WTC11 (cell line): ENCODE measurements at regions not wholly inside any gene's neighbourhood (a gene's known extent, or its start where the extent isn't known, plus 50 kb on each side); places are given as distances from the start of the nearest gene placed in this dataset.

Source experiments
- ATAC-seq: fragments of 200-7000 bp; cut with Tn5 transposase; 2 replicates; pipeline ENCODE4 v1.10.0; 2021; ENCODE audit warnings: mild to moderate bottlenecking, moderate library complexity
- CTCF ChIA-PET: fragments of 300-600 bp; sonication (Branson Sonifier 250); formaldehyde crosslinking; loops from one replicate; lab custom pipeline; 2021; ENCODE audit warnings: antibody characterized with exemption; lab: Charles Lee
- POLR2A ChIA-PET: fragments of 350-600 bp; sonication (Branson Sonifier 250); formaldehyde crosslinking; loops from one replicate; lab custom pipeline; 2021; ENCODE audit warnings: antibody characterized with exemption; lab: Charles Lee
- DNase-seq: peaks from one replicate; pipeline ENCODE4 v3.0.0; 2021; ENCODE audit warnings: low spot score
- H3K27ac Mint-ChIP-seq: 2 replicates; pipeline ENCODE4 v1.8.0; 2021; ENCODE audit warnings: mixed read lengths
- H3K27me3 Mint-ChIP-seq: 2 replicates; pipeline ENCODE4 v1.8.0; 2021; ENCODE audit warnings: low read depth, mild to moderate bottlenecking, moderate library complexity, mixed read lengths
- H3K36me3 Mint-ChIP-seq: 2 replicates; pipeline ENCODE4 v1.8.0; 2021; ENCODE audit warnings: mixed read lengths
- H3K4me1 Mint-ChIP-seq: 2 replicates; pipeline ENCODE4 v1.8.0; 2022; ENCODE audit warnings: mixed read lengths
- H3K4me3 Mint-ChIP-seq: 2 replicates; pipeline ENCODE4 v1.8.0; 2021; ENCODE audit warnings: mild to moderate bottlenecking, moderate library complexity, mixed read lengths
- H3K9me3 Mint-ChIP-seq: 2 replicates; pipeline ENCODE4 v1.8.0; 2021; ENCODE audit warnings: mixed read lengths
- CREB1 ChIP-seq: sonication (generic); formaldehyde crosslinking; IDR thresholded peaks from 2 replicates; pipeline ENCODE4 v1.8.0; 2023; ENCODE audit warnings: mild to moderate bottlenecking, missing genetic modification reagents
- ELF4 ChIP-seq: sonication (generic); formaldehyde crosslinking; IDR thresholded peaks from 2 replicates; pipeline ENCODE4 v1.8.1; 2022; ENCODE audit warnings: low read depth, mild to moderate bottlenecking, moderate library complexity, missing genetic modification reagents
- IRF2 ChIP-seq: sonication (generic); formaldehyde crosslinking; IDR thresholded peaks from 2 replicates; pipeline ENCODE4 v1.8.0; 2022; ENCODE audit warnings: low read depth, missing genetic modification reagents, borderline replicate concordance
- MXD4 ChIP-seq: fragments of 250-450 bp; sonication (Bioruptor Pico); IDR thresholded peaks from 2 replicates; pipeline ENCODE4 v1.8.0; 2021; ENCODE audit warnings: mild to moderate bottlenecking, moderate library complexity, borderline replicate concordance
- RELA ChIP-seq: sonication (generic); formaldehyde crosslinking; IDR thresholded peaks from 2 replicates; pipeline ENCODE4 v1.8.1; 2022; ENCODE audit warnings: missing genetic modification reagents, mild to moderate bottlenecking, borderline replicate concordance
- TCF7 ChIP-seq: sonication (generic); formaldehyde crosslinking; IDR thresholded peaks from 2 replicates; pipeline ENCODE4 v1.8.0; 2022; ENCODE audit warnings: mild to moderate bottlenecking, low read depth, missing genetic modification reagents, moderate library complexity
- TEAD4 ChIP-seq: sonication (generic); formaldehyde crosslinking; IDR thresholded peaks from 2 replicates; pipeline ENCODE4 v1.8.0; 2022; ENCODE audit warnings: mild to moderate bottlenecking, missing genetic modification reagents
- ZNF263 ChIP-seq: sonication (generic); formaldehyde crosslinking; IDR thresholded peaks from 2 replicates; pipeline ENCODE4 v1.8.1; 2022; ENCODE audit warnings: low read depth, mild to moderate bottlenecking, moderate library complexity, missing genetic modification reagents
- TF ChIP-seq, protein P1 (sequence below): fragments of 250-450 bp; sonication (Bioruptor Pico); IDR thresholded peaks from 2 replicates; pipeline ENCODE4 v2.1.2; 2022; ENCODE audit warnings: mild to moderate bottlenecking, moderate library complexity
- TF ChIP-seq, protein P2 (sequence below): sonication (generic); formaldehyde crosslinking; IDR thresholded peaks from 2 replicates; pipeline ENCODE4 v1.8.1; 2022; ENCODE audit warnings: missing genetic modification reagents, borderline replicate concordance
- TF ChIP-seq, protein P3 (sequence below): fragments of 250-450 bp; sonication (Bioruptor Pico); IDR thresholded peaks from 2 replicates; pipeline ENCODE4 v1.9.0; 2021; ENCODE audit warnings: mild to moderate bottlenecking
- TF ChIP-seq, protein P4 (sequence below): fragments of 200-600 bp; IDR thresholded peaks from 2 replicates; pipeline ENCODE4 v1.8.0; 2022; ENCODE audit warnings: antibody characterized with exemption
- TF ChIP-seq, protein P5 (sequence below): sonication (generic); formaldehyde crosslinking; conservative IDR thresholded peaks from 2 replicates; pipeline ENCODE4 v1.8.1; 2023; ENCODE audit warnings: mild to moderate bottlenecking, low read depth, missing genetic modification reagents, moderate library complexity
- TF ChIP-seq, protein P6 (sequence below): sonication (generic); formaldehyde crosslinking; IDR thresholded peaks from 2 replicates; pipeline ENCODE4 v1.8.1; 2023; ENCODE audit warnings: mild to moderate bottlenecking, missing genetic modification reagents
- TF ChIP-seq, protein P7 (sequence below): fragments of 250-450 bp; sonication (Bioruptor Pico); conservative IDR thresholded peaks from 2 replicates; pipeline ENCODE4 v1.9.0; 2021; ENCODE audit warnings: mild to moderate bottlenecking
- TF ChIP-seq, protein P8 (sequence below): sonication (generic); formaldehyde crosslinking; IDR thresholded peaks from 2 replicates; pipeline ENCODE4 v1.8.0; 2023; ENCODE audit warnings: missing genetic modification reagents, mild to moderate bottlenecking, borderline replicate concordance
- TF ChIP-seq, protein P9 (sequence below): sonication (generic); formaldehyde crosslinking; IDR thresholded peaks from 2 replicates; pipeline ENCODE4 v1.8.1; 2023; ENCODE audit warnings: mild to moderate bottlenecking, missing genetic modification reagents, moderate library complexity

DNA sequence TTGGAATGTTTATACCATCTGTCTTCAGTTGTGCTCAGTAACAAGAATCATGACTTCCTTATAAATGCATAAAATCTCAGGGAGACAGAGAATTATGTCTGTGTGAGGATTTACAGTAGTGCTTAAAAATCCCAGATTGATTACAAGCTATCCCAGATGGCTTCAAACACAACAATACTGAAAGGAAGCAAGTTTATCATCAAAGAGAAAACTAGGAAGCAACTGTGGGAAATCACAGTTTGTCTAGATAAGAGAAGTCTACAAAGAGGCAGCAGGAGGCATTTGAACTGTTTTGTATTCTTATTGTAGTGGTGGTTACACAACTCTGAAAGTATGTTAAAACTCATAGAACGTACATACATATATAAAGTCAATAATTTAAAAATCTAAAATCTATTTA lies 104.4 kb upstream of the SALL4 start:
- no peaks in the 10 kb centered on the region for H3K36me3 Mint-ChIP-seq
- ChIA-PET CTCF (no interaction called here), POLR2A (no interaction called here)
- TF ChIP-seq, protein P1, sequence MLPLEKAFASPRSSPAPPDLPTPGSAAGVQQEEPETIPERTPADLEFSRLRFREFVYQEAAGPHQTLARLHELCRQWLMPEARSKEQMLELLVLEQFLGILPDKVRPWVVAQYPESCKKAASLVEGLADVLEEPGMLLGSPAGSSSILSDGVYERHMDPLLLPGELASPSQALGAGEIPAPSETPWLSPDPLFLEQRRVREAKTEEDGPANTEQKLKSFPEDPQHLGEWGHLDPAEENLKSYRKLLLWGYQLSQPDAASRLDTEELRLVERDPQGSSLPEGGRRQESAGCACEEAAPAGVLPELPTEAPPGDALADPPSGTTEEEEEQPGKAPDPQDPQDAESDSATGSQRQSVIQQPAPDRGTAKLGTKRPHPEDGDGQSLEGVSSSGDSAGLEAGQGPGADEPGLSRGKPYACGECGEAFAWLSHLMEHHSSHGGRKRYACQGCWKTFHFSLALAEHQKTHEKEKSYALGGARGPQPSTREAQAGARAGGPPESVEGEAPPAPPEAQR (CRISPR knock-in tag) = no peak
- TF ChIP-seq, protein P2, sequence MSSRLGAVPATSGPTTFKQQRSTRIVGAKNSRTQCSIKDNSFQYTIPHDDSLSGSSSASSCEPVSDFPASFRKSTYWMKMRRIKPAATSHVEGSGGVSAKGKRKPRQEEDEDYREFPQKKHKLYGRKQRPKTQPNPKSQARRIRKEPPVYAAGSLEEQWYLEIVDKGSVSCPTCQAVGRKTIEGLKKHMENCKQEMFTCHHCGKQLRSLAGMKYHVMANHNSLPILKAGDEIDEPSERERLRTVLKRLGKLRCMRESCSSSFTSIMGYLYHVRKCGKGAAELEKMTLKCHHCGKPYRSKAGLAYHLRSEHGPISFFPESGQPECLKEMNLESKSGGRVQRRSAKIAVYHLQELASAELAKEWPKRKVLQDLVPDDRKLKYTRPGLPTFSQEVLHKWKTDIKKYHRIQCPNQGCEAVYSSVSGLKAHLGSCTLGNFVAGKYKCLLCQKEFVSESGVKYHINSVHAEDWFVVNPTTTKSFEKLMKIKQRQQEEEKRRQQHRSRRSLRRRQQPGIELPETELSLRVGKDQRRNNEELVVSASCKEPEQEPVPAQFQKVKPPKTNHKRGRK (CRISPR knock-in tag) = no peak
- TF ChIP-seq, protein P3, sequence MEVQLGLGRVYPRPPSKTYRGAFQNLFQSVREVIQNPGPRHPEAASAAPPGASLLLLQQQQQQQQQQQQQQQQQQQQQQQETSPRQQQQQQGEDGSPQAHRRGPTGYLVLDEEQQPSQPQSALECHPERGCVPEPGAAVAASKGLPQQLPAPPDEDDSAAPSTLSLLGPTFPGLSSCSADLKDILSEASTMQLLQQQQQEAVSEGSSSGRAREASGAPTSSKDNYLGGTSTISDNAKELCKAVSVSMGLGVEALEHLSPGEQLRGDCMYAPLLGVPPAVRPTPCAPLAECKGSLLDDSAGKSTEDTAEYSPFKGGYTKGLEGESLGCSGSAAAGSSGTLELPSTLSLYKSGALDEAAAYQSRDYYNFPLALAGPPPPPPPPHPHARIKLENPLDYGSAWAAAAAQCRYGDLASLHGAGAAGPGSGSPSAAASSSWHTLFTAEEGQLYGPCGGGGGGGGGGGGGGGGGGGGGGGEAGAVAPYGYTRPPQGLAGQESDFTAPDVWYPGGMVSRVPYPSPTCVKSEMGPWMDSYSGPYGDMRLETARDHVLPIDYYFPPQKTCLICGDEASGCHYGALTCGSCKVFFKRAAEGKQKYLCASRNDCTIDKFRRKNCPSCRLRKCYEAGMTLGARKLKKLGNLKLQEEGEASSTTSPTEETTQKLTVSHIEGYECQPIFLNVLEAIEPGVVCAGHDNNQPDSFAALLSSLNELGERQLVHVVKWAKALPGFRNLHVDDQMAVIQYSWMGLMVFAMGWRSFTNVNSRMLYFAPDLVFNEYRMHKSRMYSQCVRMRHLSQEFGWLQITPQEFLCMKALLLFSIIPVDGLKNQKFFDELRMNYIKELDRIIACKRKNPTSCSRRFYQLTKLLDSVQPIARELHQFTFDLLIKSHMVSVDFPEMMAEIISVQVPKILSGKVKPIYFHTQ (CRISPR knock-in tag) = no peak
- no peak for TF ChIP-seq ELF4
- no peak for TF ChIP-seq TCF7 (CRISPR knock-in tag)
- TF ChIP-seq CREB1 (CRISPR knock-in tag) = no peak
- TF ChIP-seq, protein P4, sequence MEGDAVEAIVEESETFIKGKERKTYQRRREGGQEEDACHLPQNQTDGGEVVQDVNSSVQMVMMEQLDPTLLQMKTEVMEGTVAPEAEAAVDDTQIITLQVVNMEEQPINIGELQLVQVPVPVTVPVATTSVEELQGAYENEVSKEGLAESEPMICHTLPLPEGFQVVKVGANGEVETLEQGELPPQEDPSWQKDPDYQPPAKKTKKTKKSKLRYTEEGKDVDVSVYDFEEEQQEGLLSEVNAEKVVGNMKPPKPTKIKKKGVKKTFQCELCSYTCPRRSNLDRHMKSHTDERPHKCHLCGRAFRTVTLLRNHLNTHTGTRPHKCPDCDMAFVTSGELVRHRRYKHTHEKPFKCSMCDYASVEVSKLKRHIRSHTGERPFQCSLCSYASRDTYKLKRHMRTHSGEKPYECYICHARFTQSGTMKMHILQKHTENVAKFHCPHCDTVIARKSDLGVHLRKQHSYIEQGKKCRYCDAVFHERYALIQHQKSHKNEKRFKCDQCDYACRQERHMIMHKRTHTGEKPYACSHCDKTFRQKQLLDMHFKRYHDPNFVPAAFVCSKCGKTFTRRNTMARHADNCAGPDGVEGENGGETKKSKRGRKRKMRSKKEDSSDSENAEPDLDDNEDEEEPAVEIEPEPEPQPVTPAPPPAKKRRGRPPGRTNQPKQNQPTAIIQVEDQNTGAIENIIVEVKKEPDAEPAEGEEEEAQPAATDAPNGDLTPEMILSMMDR = no peak
- TF ChIP-seq, protein P5, sequence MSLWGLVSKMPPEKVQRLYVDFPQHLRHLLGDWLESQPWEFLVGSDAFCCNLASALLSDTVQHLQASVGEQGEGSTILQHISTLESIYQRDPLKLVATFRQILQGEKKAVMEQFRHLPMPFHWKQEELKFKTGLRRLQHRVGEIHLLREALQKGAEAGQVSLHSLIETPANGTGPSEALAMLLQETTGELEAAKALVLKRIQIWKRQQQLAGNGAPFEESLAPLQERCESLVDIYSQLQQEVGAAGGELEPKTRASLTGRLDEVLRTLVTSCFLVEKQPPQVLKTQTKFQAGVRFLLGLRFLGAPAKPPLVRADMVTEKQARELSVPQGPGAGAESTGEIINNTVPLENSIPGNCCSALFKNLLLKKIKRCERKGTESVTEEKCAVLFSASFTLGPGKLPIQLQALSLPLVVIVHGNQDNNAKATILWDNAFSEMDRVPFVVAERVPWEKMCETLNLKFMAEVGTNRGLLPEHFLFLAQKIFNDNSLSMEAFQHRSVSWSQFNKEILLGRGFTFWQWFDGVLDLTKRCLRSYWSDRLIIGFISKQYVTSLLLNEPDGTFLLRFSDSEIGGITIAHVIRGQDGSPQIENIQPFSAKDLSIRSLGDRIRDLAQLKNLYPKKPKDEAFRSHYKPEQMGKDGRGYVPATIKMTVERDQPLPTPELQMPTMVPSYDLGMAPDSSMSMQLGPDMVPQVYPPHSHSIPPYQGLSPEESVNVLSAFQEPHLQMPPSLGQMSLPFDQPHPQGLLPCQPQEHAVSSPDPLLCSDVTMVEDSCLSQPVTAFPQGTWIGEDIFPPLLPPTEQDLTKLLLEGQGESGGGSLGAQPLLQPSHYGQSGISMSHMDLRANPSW (CRISPR knock-in tag) = no peak
- TF ChIP-seq, protein P6, sequence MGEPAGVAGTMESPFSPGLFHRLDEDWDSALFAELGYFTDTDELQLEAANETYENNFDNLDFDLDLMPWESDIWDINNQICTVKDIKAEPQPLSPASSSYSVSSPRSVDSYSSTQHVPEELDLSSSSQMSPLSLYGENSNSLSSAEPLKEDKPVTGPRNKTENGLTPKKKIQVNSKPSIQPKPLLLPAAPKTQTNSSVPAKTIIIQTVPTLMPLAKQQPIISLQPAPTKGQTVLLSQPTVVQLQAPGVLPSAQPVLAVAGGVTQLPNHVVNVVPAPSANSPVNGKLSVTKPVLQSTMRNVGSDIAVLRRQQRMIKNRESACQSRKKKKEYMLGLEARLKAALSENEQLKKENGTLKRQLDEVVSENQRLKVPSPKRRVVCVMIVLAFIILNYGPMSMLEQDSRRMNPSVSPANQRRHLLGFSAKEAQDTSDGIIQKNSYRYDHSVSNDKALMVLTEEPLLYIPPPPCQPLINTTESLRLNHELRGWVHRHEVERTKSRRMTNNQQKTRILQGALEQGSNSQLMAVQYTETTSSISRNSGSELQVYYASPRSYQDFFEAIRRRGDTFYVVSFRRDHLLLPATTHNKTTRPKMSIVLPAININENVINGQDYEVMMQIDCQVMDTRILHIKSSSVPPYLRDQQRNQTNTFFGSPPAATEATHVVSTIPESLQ (CRISPR knock-in tag) = no peak
- TF ChIP-seq, protein P7, sequence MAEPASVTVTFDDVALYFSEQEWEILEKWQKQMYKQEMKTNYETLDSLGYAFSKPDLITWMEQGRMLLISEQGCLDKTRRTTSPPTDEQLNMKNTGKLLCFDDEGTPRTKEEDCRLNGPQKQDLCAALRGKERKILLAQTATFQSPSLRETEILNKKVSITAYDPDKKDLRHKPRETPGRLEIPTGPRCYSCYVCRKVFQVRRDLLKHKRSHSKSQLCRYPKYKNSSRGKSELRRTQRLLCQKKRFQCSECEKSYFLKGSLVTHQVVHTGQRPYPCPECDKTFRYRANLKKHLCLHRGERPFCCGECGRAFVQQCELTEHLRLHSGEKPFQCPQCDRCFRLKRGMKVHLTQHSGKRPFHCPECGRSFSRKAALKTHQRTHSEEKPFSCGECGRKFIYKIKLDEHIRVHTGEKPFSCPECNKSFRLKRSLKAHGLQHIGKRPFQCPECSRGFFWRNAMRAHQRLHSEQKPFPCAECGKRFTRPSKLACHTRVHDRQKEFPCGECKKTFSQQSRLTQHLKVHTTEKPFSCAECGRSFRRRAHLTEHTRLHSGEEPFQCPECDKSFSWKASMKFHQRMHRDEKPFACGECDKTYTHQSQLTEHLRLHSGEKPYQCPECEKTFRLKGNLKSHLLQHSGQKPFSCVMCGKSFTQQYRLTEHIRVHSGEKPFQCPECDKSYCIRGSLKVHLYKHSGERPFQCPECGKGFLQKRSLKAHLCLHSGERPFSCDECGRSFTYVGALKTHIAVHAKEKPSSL = no peak
- TF ChIP-seq RELA (CRISPR knock-in tag) = no peak
- TF ChIP-seq ZNF263 (CRISPR knock-in tag) = no peak
- TF ChIP-seq, protein P8, sequence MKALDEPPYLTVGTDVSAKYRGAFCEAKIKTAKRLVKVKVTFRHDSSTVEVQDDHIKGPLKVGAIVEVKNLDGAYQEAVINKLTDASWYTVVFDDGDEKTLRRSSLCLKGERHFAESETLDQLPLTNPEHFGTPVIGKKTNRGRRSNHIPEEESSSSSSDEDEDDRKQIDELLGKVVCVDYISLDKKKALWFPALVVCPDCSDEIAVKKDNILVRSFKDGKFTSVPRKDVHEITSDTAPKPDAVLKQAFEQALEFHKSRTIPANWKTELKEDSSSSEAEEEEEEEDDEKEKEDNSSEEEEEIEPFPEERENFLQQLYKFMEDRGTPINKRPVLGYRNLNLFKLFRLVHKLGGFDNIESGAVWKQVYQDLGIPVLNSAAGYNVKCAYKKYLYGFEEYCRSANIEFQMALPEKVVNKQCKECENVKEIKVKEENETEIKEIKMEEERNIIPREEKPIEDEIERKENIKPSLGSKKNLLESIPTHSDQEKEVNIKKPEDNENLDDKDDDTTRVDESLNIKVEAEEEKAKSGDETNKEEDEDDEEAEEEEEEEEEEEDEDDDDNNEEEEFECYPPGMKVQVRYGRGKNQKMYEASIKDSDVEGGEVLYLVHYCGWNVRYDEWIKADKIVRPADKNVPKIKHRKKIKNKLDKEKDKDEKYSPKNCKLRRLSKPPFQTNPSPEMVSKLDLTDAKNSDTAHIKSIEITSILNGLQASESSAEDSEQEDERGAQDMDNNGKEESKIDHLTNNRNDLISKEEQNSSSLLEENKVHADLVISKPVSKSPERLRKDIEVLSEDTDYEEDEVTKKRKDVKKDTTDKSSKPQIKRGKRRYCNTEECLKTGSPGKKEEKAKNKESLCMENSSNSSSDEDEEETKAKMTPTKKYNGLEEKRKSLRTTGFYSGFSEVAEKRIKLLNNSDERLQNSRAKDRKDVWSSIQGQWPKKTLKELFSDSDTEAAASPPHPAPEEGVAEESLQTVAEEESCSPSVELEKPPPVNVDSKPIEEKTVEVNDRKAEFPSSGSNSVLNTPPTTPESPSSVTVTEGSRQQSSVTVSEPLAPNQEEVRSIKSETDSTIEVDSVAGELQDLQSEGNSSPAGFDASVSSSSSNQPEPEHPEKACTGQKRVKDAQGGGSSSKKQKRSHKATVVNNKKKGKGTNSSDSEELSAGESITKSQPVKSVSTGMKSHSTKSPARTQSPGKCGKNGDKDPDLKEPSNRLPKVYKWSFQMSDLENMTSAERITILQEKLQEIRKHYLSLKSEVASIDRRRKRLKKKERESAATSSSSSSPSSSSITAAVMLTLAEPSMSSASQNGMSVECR (CRISPR knock-in tag) = no peak
- no peak for TF ChIP-seq TEAD4 (CRISPR knock-in tag)
- TF ChIP-seq, protein P9, sequence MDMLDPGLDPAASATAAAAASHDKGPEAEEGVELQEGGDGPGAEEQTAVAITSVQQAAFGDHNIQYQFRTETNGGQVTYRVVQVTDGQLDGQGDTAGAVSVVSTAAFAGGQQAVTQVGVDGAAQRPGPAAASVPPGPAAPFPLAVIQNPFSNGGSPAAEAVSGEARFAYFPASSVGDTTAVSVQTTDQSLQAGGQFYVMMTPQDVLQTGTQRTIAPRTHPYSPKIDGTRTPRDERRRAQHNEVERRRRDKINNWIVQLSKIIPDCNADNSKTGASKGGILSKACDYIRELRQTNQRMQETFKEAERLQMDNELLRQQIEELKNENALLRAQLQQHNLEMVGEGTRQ (CRISPR knock-in tag) = no peak
- TF ChIP-seq MXD4 = no peak
- no peak for TF ChIP-seq IRF2 (CRISPR knock-in tag)

More for the DNA sequence above, 104.4 kb upstream of the SALL4 start:
- Mint-ChIP-seq H3K27ac (no peak overlapping the region), H3K4me1 (peaks cover 26% of the 10 kb centered on the region), H3K27me3 (no peaks in the 10 kb centered on the region), H3K4me3 (no peak overlapping the region), H3K9me3 (no peaks in the 10 kb centered on the region)
- DNase-seq (no peak), ATAC-seq (no peak)
